NOMO-1 treated with dmso at 0.1 percent for 144 hours (cell line): ENCODE measurements at regions not wholly inside any gene's neighbourhood (a gene's known extent, or its start where the extent isn't known, plus 50 kb on each side); places are given as distances from the start of the nearest gene placed in this dataset.

ENCODE experiments used
- DNase-seq: peaks from one replicate; lab custom pipeline; 2025; ENCODE audit not compliant: unreplicated experiment; lab: John Stamatoyannopoulos, UW

DNA sequence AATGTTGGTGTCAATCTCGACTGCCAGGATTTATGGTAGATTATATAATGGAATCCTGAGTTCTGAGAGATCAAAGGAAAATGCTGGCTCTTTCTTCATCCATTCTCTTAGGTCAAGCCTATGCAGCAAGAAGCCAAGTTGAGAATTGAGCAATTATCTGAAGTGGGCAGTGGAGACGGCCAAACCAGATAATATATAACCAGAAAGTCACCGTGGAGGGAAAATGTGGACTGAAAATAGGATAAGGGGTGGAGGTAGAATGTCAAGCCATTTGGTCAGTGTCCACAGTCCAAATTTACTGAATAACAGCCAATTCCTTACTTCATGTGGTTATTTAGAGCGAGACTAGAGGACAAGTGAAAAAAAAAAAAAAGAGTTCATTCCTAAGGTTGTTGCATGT lies 107.8 kb upstream of the ESR1 start:
- no peak for DNase-seq

- DNase-seq = no peak
Measured at GRCh38 chr6:151701911-151702562, 105.4 kb upstream of the ESR1 start.

- no peak for DNase-seq
Measured at GRCh38 chr6:151702851-151703658, 104.4 kb upstream of the ESR1 start.

GRCh38 chr6:151704383-151704782 lies 103.1 kb upstream of the ESR1 start:
- no peak for DNase-seq

GRCh38 chr6:151705993-151706733 lies 101.3 kb upstream of the ESR1 start:
- DNase-seq = no peak

GRCh38 chr6:151709329-151709728 lies 98.2 kb upstream of the ESR1 start:
- no peak for DNase-seq

DNA sequence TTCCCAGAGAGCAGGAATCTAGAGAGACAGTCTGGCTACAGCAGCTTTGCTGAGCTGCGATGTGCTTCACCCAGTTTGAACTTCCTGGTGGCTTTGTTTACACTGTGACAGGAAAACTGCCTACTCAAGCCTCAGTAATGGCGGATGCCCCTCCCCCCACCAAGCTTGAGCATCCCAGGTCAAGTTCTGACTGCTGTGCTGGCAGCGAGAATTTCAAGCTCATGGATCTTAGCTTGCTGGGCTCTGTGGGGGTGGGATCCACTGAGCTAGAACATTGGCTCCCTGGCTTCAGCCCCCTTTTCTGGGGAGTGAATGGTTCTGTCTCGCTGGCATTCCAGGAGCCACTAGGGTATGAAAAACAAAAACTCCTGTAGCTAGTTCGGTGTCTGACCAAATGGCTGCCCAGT lies 91.0 kb upstream of the ESR1 start:
- no peak for DNase-seq

DNA sequence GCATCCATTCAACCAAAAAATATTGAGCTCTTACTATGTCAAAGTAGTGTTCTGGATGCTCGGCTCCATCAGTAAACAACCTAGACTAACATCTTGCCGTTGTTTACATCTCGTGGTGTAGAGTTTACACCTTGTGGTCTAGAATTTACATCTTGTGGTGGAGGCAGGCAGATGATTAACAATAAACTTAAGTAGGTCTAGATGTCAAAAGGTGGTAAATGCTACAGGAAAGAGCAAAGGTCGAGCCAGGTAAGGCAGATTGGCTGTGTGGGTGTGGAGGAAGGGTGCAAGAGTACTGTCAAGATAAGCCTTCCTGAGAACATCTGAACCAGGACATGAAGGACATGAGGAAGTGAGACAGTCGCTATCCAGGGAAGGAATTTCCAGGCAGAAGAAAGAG lies 88.4 kb upstream of the ESR1 start:
- DNase-seq = no peak

DNA sequence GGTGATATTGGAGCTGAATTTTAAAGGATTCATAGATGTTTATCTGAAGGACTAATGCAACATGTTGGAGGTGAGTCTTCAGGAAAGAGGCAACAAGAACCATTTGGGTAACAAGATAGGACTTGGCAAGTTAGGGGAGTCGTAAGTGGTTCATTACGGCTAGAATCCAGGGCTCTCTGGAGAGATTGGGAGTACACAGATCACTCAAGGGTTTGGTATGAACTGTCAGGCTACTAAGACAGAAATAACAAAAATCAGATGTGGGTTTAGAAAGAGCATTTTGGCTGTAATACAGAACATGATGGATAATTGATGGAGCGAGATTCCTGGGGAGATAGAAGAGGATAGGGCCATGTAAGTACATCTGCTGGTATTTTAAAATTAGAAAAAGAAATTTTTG lies 86.3 kb upstream of the ESR1 start:
- no peak for DNase-seq

GRCh38 chr6:151721671-151722070 lies 85.8 kb upstream of the ESR1 start:
- DNase-seq = no peak

DNA sequence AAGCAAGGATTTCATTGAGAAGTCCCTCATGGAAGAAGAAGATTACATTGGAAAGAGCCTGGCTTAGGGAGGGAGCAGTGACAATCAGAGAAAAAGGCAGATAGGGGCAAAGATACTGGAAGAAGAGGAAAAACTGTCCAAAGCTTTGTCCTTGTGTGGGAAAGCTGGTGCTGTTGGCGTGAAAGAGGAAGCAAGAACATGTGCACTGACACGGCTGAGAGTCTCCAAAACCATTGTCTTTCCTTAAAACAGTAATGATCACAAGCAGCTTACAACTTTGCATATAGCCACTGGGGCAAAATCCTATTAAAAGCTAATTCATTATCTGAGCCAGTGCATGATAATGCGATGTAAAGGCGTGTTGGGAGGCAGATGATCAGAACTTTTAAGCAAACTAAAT lies 85.1 kb upstream of the ESR1 start:
- DNase-seq = no peak

GRCh38 chr6:151723152-151723551 lies 84.3 kb upstream of the ESR1 start:
- no peak for DNase-seq

- DNase-seq = no peak
Measured at GRCh38 chr6:151729829-151730495, 77.5 kb upstream of the ESR1 start.

GRCh38 chr6:151730496-151730870 lies 77.0 kb upstream of the ESR1 start:
- no peak for DNase-seq

DNA sequence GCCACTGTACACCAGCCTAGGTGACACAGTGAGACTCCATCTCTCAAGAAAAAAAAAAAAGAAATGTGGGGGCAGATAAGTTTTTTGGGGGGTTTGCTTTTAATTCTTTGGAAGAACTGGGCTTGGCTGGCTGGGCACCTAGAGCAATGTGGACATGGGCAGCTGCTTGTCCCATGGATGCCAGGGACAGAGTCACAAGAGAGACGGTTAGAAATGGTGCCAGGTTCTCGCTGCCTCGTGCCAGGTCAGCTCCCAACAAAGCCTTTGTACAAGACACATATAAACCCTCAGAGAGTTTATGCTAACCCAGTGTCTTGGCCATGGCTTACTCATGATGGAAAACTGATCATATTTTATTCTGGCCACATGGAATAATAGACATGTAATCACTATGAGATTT lies 76.2 kb upstream of the ESR1 start:
- no peak for DNase-seq

DNA sequence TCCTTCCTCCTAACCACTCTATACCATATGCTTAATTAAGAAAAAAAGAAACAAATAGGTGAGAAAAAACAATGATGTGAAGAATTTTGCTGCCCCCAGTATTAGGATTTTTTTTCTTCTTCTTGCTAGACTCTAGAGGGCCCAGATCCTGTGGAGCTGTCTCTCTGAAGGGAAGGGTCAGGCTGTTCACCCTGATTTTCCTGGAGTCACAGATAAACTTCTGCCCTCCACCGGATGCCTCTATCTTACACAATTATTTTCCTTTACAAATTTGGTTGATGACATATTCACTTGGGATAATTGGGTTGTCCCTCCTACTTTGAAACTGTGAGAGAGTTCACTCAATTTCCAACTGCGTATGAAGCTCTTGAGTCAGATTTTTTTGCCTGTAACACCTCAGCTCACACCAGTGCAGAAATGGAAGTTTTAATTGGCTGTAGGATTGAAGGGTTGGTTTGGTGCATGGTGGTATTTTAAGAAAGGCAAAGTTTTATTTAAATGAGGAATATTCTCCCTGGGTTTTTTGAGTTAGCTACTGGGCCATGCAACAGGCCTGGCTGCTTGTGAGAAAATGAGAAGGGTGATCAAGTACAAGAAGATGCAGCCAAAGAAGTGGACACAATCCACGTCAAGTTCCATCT lies 73.7 kb upstream of the ESR1 start:
- DNase-seq = no peak

GRCh38 chr6:151738267-151738666 lies 69.2 kb upstream of the ESR1 start:
- no peak for DNase-seq

GRCh38 chr6:151738960-151739359 lies 68.5 kb upstream of the ESR1 start:
- DNase-seq = no peak

DNA sequence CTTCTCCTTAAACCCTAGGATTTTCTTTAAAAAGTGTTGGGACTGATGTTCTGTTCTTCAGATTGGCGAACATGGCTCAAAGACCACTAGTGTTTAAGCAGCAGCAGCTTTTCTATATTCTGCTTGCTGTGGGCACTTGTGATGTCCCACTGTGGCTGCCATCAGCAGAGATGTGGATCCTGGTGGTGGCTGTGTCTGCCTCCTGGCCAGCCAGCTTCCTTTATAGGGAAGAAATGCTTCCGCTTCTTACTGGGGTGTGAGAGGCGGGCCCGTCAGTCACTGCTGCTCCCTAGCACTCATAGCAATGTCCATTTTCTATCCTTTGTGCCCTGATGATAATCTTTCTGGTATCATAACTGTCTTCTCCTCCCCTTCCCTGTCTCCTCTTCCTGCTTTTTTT lies 66.7 kb upstream of the ESR1 start:
- DNase-seq = no peak

DNA sequence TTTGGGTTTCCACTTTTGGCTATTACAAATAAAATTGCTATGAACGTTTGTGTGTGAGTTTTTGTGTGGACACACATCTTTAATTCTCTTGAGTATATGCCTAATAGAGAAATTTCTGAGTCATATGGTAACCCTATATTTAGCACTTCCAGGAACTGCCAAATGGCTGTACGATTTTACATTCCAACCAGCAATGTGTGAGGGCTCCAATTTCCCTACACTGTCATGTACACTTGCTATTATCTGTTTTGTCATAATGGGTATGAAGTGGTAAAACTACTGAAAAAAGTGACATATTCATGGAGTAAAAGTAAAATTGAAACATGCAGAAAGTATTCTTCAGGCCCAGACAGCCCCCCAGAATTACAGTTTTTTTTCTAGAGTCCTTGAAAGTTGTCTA lies 59.6 kb upstream of the ESR1 start:
- DNase-seq = no peak

DNA sequence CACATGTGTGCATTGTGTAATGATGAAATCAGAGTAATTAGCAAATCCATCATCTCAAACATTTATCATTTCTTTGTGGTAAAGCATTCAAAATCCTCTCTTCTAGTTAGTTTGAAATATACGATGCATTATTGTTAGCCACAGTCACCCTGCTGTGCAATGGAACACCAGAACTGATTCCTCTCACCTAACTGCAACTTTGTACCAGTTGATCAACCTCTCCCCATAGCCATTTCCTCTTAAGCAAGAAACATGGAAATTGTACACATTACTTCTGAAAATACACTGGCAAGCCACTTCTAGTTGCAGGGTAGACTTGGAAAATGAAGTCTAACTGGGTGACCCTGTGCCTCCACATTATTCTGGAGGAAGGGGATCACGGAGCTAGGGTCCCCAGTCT lies 58.1 kb upstream of the ESR1 start:
- no peak for DNase-seq
